Lower lobe of right lung (tissue), 2 donors: ENCODE measurements at regions not wholly inside any gene's neighbourhood (a gene's known extent, or its start where the extent isn't known, plus 50 kb on each side); places are given as distances from the start of the nearest gene placed in this dataset.

Experiments
- ATAC-seq, 2 donors: fragments of 200-7000 bp; cut with Tn5 transposase; one replicate each; pipeline ENCODE4 v1.9.1; 2020 to 2022; ENCODE audit warnings: mild to moderate bottlenecking in 2 of 2, moderate library complexity in 2 of 2
- DNase-seq: peaks from one replicate; pipeline ENCODE4 v3.0.0-alpha.2; 2020
- H3K27ac ChIP-seq: fragments of 200-600 bp; one replicate; pipeline ENCODE4 v1.8.0; 2022
- H3K27me3 ChIP-seq: fragments of 200-600 bp; one replicate; pipeline ENCODE4 v1.8.0; 2022; ENCODE audit warnings: low read depth
- H3K36me3 ChIP-seq: fragments of 200-600 bp; one replicate; pipeline ENCODE4 v1.8.0; 2022; ENCODE audit warnings: mild to moderate bottlenecking
- H3K4me1 ChIP-seq: fragments of 200-600 bp; one replicate; pipeline ENCODE4 v1.8.0; 2022
- H3K4me3 ChIP-seq: fragments of 200-600 bp; one replicate; pipeline ENCODE4 v1.8.0; 2022; ENCODE audit warnings: mild to moderate bottlenecking
- H3K9me3 ChIP-seq: fragments of 200-600 bp; one replicate; pipeline ENCODE4 v1.8.0; 2022
- CTCF ChIP-seq: fragments of 200-600 bp; IDR thresholded peaks from one replicate; pipeline ENCODE4 v1.8.0; 2022; ENCODE audit warnings: antibody characterized with exemption, mild to moderate bottlenecking
- intact Hi-C: fragments of 100-400 bp; cut with DNase I; formaldehyde crosslinking; loops from one replicate; pipeline ENCODE4 v1.11.0; 2022
- donor health status: DM: no; HTN: yes; CAD: no; lungs with severe emphysema.

GRCh38 chr16:65716737-65717700 is 595.2 kb upstream of the CDH11 start:
- Histone ChIP-seq H3K9me3 (no peaks in the 10 kb centered on the region), H3K27me3 (no peaks in the 10 kb centered on the region), H3K4me1 (no peaks in the 10 kb centered on the region), H3K36me3 (no peaks in the 10 kb centered on the region), H3K27ac (no peak overlapping the region), H3K4me3 (no peak overlapping the region)
- no peak for DNase-seq
- TF ChIP-seq CTCF = no peak
- intact Hi-C loops = no loop called here
- no peak for ATAC-seq

- Histone ChIP-seq H3K4me1 (no peaks in the 10 kb centered on the region), H3K4me3 (no peak overlapping the region), H3K27ac (no peak overlapping the region), H3K36me3 (no peaks in the 10 kb centered on the region), H3K27me3 (no peaks in the 10 kb centered on the region), H3K9me3 (no peaks in the 10 kb centered on the region)
- intact Hi-C loops = no loop called here
- DNase-seq (no peak), ATAC-seq (no peak)
- no peak for TF ChIP-seq CTCF
These were observed 591.4 kb upstream of the CDH11 start for GRCh38 chr16:65713181-65713808.

GRCh38 chr16:65710107-65710506 is 588.2 kb upstream of the CDH11 start:
- Histone ChIP-seq H3K4me3 (no peak overlapping the region), H3K27ac (no peak overlapping the region), H3K27me3 (no peaks in the 10 kb centered on the region), H3K9me3 (no peaks in the 10 kb centered on the region), H3K4me1 (no peaks in the 10 kb centered on the region), H3K36me3 (no peaks in the 10 kb centered on the region)
- no peak for ATAC-seq
- intact Hi-C loops = no loop called here
- no peak for TF ChIP-seq CTCF
- no peak for DNase-seq

GRCh38 chr16:65704866-65705265 is 583.0 kb upstream of the CDH11 start:
- ATAC-seq (no peak), DNase-seq (no peak)
- Histone ChIP-seq H3K9me3 (no peaks in the 10 kb centered on the region), H3K27ac (no peak overlapping the region), H3K36me3 (no peaks in the 10 kb centered on the region), H3K27me3 (no peaks in the 10 kb centered on the region), H3K4me1 (no peaks in the 10 kb centered on the region), H3K4me3 (no peak overlapping the region)
- intact Hi-C loops = no loop called here
- TF ChIP-seq CTCF = no peak

GRCh38 chr16:65702707-65703402 is 581.0 kb upstream of the CDH11 start:
- DNase-seq = no peak
- ATAC-seq = no peak
- H3K27ac ChIP-seq = no peak overlapping the region
- H3K27me3 ChIP-seq = no peaks in the 10 kb centered on the region
- H3K36me3 ChIP-seq = no peaks in the 10 kb centered on the region
- no peaks in the 10 kb centered on the region for H3K9me3 ChIP-seq
- intact Hi-C loops = no loop called here
- H3K4me3 ChIP-seq = no peak overlapping the region
- TF ChIP-seq CTCF = no peak
- H3K4me1 ChIP-seq = no peaks in the 10 kb centered on the region
